GM18867 (cell line): ENCODE measurements at regions not wholly inside any gene's neighbourhood (a gene's known extent, or its start where the extent isn't known, plus 50 kb on each side); places are given as distances from the start of the nearest gene placed in this dataset.

ENCODE experiments used
- ATAC-seq: cut with Tn5 transposase; IDR thresholded peaks from one replicate; pipeline ENCODE4 v1.9.1; 2021; ENCODE audit warnings: mild to moderate bottlenecking, moderate library complexity; ENCODE audit not compliant: unreplicated experiment

- ATAC-seq = no peak
Measured at GRCh38 chr6:140043762-140044378, 669.4 kb upstream of the CITED2 start.

GRCh38 chr6:140043357-140043756 lies 668.9 kb upstream of the CITED2 start:
- no peak for ATAC-seq

- no peak for ATAC-seq
Measured at GRCh38 chr6:140041571-140042332, 667.3 kb upstream of the CITED2 start.

GRCh38 chr6:140041056-140041455 lies 666.6 kb upstream of the CITED2 start:
- no peak for ATAC-seq

- ATAC-seq = no peak
Measured at GRCh38 chr6:140040396-140040795, 665.9 kb upstream of the CITED2 start.

DNA sequence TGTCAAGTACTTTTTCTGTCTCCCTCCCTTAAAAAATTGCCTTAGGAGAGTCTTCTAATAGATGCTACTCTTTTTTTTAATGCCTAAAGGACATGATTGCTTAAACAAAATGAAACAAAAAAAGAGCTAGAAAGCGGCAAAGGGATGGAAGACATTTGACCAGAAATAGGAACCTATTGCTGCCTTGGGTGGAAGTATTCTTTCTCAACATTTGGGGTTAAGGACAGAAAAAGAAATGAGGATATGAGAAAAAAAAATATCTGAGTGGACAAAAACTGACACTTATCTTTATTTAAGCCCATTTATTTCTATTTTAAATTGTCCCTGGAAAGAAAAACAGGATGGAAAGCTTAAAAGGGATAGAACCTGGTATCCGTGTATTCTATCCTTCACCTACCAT lies 664.9 kb upstream of the CITED2 start:
- no peak for ATAC-seq

DNA sequence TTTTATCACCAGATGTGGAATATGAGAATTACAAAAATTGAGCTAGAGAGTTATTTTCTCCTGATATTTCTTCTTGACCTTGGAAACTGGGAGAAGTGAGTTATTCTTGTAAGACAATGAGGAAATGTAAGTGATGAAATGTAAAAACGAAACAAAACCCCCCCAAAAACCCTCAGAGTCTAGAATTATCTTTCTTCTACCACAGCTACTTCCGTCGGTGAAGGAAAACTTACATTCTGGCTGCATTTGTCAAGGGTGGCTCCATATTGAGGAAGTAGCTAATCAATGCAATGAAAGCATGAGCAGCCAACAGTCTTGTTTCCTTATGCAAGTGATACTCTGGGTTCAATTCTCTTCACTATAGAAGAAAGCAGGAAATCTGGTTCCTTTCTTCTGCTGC lies 661.7 kb upstream of the CITED2 start:
- no peak for ATAC-seq

DNA sequence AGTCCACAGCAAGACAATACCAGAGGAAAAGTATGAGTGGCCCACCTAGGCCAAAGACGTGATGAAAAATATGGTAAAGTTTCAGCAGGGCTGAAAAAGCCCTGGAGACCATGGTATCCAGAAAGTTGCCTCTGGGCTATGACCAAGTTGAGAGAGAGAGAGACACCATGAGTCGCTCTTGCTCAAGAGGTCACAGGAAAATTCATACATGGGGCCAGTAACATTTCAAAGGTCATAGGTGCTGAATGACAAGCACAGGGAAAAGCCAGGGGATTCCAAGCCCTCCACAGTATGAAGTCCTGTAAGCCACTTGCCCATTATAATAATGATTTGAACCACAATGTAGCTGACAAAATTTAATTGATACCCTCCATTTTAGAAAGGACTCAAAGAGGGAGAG lies 657.7 kb upstream of the CITED2 start:
- ATAC-seq = no peak

GRCh38 chr6:140029551-140029950 lies 655.1 kb upstream of the CITED2 start:
- ATAC-seq = no peak

- no peak for ATAC-seq
Measured at GRCh38 chr6:140027219-140027618, 652.8 kb upstream of the CITED2 start.

DNA sequence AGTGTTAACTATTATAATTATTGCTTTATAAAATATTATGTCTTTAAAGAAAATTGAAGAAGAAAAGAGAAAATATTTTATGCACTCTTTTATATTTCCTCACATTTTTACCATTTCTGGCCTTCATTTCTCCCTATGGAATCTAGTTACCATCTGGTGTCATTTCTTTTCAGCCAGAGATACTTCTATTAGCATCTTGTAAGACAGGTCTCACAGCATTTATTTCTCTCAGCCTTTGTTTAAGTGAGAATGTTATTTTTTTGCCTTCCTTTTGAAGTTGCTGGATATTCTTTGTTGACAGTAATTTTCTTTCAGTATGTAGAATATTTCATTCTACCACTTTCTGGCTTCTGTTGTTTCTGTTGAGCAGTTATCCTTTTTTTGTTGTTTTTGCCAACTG lies 652.1 kb upstream of the CITED2 start:
- no peak for ATAC-seq

- ATAC-seq = no peak
Measured at GRCh38 chr6:140025171-140025570, 650.7 kb upstream of the CITED2 start.

- ATAC-seq = no peak
Measured at GRCh38 chr6:140020207-140020791, 645.9 kb upstream of the CITED2 start.

GRCh38 chr6:140018588-140018987 lies 644.1 kb upstream of the CITED2 start:
- ATAC-seq = no peak

DNA sequence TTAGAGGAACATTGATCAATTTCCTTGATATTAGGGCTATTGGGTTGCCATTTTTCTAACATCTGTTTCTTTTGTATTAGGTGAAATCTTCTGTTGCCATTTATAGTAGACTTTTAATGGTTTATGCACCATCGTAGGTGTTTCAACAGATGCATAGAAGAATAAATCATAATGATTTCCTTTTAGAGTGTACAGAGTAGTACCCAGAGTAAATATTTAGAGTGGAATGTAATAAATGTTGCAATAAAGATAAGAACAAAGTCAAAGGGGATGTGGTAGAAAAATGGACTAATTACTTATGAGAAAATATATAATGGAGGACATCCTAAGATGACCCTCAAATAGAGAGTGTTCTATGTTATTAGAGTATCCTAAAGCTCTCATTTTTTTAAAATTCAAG lies 643.0 kb upstream of the CITED2 start:
- ATAC-seq = no peak

DNA sequence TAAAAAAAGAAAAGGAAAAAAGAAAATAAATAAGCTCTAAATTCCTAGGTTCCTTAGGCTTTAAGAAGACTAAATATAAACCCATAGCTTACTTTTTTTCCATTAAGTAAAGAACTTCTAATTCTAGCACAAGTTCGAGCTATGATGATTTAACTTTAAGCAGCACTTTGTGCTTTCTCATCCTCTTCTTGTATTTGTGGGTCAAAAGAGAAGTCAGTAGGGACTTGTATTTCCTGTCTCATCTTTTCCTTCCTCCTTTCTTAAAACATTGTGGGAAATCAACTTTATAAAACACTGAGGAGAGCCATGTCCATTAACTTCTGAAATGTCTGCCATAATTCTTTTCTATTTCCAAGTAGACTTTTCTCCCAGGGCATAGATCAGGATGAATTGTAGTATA lies 637.7 kb upstream of the CITED2 start:
- no peak for ATAC-seq

GRCh38 chr6:140011537-140011936 lies 637.1 kb upstream of the CITED2 start:
- no peak for ATAC-seq

DNA sequence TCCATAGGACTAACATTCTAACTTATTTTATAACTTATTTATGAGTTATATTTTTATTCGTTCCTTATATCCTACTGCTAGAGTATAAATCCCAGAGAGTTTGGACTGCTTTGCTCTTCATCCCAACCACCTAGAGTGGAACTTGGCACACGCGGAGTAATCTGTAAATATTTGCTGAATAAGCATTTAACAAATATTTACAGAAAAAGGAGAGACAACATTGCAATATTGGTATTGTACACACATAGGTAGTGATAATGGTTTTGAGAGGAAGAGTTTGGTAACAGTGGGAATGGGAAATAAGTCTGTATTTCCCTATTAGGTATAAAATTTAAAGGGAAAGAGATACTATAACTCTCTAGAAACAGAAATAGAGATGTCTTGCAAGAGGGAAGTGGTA lies 634.8 kb upstream of the CITED2 start:
- ATAC-seq = no peak

- no peak for ATAC-seq
Measured at GRCh38 chr6:140007525-140007924, 633.1 kb upstream of the CITED2 start.

GRCh38 chr6:140003217-140003616 lies 628.8 kb upstream of the CITED2 start:
- no peak for ATAC-seq

- no peak for ATAC-seq
Measured at GRCh38 chr6:140002396-140003022, 628.1 kb upstream of the CITED2 start.

DNA sequence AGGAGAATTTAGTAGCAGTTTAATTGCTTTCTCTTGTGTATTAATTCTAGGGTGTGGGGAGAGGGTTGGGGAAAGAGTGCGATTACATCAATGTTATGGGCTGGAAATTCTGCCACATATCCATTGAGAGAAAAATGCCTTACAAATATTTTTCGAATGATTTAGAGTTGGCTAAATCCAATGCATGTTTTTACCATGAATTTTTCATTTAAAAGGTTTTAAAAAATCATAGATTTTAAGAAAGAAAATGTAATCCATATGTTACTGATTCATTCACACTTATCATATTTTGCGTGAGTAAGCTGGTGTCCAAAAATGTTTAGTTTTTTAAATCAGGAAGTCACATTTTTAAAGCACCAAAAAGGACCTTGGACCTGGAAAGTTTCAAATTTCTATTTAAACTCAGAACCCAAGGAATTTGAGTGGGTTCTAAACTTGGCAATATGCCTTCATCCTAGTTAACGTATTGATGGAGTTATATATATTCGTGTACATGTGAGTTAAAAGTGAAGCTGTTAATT lies 627.4 kb upstream of the CITED2 start:
- ATAC-seq = no peak
